ENCODE measurements at regions not wholly inside any gene's neighbourhood (a gene's known extent, or its start where the extent isn't known, plus 50 kb on each side); places are given as distances from the start of the nearest gene placed in this dataset.

DNA sequence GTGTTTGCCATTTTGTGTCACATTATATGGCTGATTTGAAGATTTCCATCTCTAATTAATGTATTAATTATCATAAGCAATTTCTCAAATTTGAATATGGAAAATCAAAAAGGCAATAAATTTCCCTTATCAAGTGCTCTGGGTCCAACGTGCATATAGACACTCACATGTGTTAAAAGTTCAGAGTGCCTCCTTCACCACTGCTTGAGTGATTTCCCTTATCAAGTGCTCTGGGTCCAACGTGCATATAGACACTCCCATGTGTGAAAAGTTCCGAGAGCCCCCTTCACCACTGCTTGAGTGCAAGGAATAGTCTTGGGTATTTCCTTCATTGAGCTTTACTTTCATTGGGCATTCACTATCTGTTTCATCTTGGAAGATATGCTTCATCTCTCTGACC is 421.0 kb upstream of the ZNF717 start:
- TF ChIP-seq EP300 (IDR thresholded peaks at IDR 0.05; ENCODE audit: borderline replicate concordance), result no peak
- TF ChIP-seq, protein P1, sequence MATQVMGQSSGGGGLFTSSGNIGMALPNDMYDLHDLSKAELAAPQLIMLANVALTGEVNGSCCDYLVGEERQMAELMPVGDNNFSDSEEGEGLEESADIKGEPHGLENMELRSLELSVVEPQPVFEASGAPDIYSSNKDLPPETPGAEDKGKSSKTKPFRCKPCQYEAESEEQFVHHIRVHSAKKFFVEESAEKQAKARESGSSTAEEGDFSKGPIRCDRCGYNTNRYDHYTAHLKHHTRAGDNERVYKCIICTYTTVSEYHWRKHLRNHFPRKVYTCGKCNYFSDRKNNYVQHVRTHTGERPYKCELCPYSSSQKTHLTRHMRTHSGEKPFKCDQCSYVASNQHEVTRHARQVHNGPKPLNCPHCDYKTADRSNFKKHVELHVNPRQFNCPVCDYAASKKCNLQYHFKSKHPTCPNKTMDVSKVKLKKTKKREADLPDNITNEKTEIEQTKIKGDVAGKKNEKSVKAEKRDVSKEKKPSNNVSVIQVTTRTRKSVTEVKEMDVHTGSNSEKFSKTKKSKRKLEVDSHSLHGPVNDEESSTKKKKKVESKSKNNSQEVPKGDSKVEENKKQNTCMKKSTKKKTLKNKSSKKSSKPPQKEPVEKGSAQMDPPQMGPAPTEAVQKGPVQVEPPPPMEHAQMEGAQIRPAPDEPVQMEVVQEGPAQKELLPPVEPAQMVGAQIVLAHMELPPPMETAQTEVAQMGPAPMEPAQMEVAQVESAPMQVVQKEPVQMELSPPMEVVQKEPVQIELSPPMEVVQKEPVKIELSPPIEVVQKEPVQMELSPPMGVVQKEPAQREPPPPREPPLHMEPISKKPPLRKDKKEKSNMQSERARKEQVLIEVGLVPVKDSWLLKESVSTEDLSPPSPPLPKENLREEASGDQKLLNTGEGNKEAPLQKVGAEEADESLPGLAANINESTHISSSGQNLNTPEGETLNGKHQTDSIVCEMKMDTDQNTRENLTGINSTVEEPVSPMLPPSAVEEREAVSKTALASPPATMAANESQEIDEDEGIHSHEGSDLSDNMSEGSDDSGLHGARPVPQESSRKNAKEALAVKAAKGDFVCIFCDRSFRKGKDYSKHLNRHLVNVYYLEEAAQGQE (IDR thresholded peaks at IDR 0.05; ENCODE audit: low read depth), result no peak
- no peak for TF ChIP-seq TAF1 (IDR thresholded peaks at IDR 0.05; ENCODE audit: low read depth)
- TF ChIP-seq RAD21 (IDR thresholded peaks at IDR 0.05; ENCODE audit: low read depth), result no peak
- no peak for TF ChIP-seq EGR1 (IDR thresholded peaks at IDR 0.05)
- TF ChIP-seq YY1 (IDR thresholded peaks at IDR 0.05; ENCODE audit: low read depth), result no peak
- TF ChIP-seq TCF12 (IDR thresholded peaks at IDR 0.05; ENCODE audit: low read depth), result no peak
